GM23338 (cell line): ENCODE measurements at regions not wholly inside any gene's neighbourhood (a gene's known extent, or its start where the extent isn't known, plus 50 kb on each side); places are given as distances from the start of the nearest gene placed in this dataset.

Experiments used
- ATAC-seq: fragments of 200-7000 bp; cut with Tn5 transposase; 3 replicates; pipeline ENCODE4 v1.9.1; 2020
- DNase-seq: peaks from one replicate; pipeline ENCODE4 v3.0.0-alpha.2; 2015; ENCODE audit warnings: low spot score
- H2AFZ ChIP-seq: fragments of 200-600 bp; sonication (generic); 2 replicates; pipeline ENCODE4 v1.8.0; 2016; ENCODE audit warnings: antibody characterized with exemption, mild to moderate bottlenecking, moderate library complexity
- H3F3A ChIP-seq: fragments of 200-600 bp; sonication (generic); replicated peaks from 2 replicates; pipeline ENCODE4 v1.8.0; 2017; ENCODE audit warnings: antibody characterized with exemption, mixed run types, low read depth
- H3K27ac ChIP-seq: fragments of 200-600 bp; sonication (generic); 2 replicates; pipeline ENCODE4 v1.6.1; 2016; ENCODE audit warnings: low read depth
- H3K27me3 ChIP-seq: fragments of 200-600 bp; sonication (generic); 2 replicates; pipeline ENCODE4 v1.8.0; 2016; ENCODE audit warnings: mild to moderate bottlenecking, mixed run types, moderate library complexity; ENCODE audit not compliant: insufficient read depth
- H3K36me3 ChIP-seq: fragments of 200-600 bp; sonication (generic); 2 replicates; pipeline ENCODE4 v1.8.0; 2016; ENCODE audit warnings: mild to moderate bottlenecking; ENCODE audit not compliant: insufficient read depth
- H3K4me1 ChIP-seq: fragments of 200-600 bp; sonication (generic); 2 replicates; pipeline ENCODE4 v1.8.0; 2016; ENCODE audit warnings: mild to moderate bottlenecking, moderate library complexity; ENCODE audit not compliant: insufficient read depth
- H3K4me2 ChIP-seq: fragments of 200-600 bp; sonication (generic); 2 replicates; pipeline ENCODE4 v1.7.1; 2017; ENCODE audit warnings: mixed run types
- H3K4me3 ChIP-seq: fragments of 200-600 bp; sonication (generic); 2 replicates; pipeline ENCODE4 v1.6.1; 2016; ENCODE audit warnings: mixed run types
- H3K79me2 ChIP-seq: fragments of 200-600 bp; sonication (generic); replicated peaks from 2 replicates; pipeline ENCODE4 v1.8.0; 2017; ENCODE audit warnings: mild to moderate bottlenecking; ENCODE audit not compliant: insufficient read depth
- H3K9me2 ChIP-seq: fragments of 200-600 bp; sonication (generic); 2 replicates; pipeline ENCODE4 v1.8.0; 2017; ENCODE audit not compliant: insufficient read depth
- H4K20me1 ChIP-seq: fragments of 200-600 bp; sonication (generic); replicated peaks from 2 replicates; pipeline ENCODE4 v1.8.0; 2017; ENCODE audit warnings: mild to moderate bottlenecking; ENCODE audit not compliant: insufficient read depth
- H3K27ac Mint-ChIP-seq: 2 replicates; pipeline ENCODE4 v1.8.0; 2020; ENCODE audit warnings: inconsistent platforms, mild to moderate bottlenecking, moderate library complexity, mixed read lengths
- H3K27me3 Mint-ChIP-seq: 3 replicates; pipeline ENCODE4 v1.8.0; 2022; ENCODE audit warnings: low read depth, mild to moderate bottlenecking, moderate library complexity, mixed read lengths, inconsistent platforms; ENCODE audit not compliant: insufficient read depth, poor library complexity
- H3K36me3 Mint-ChIP-seq: 3 replicates; pipeline ENCODE4 v1.8.0; 2021; ENCODE audit warnings: low read depth, mild to moderate bottlenecking, inconsistent platforms, moderate library complexity, mixed read lengths
- H3K4me1 Mint-ChIP-seq: 3 replicates; pipeline ENCODE4 v1.8.0; 2020; ENCODE audit warnings: mild to moderate bottlenecking, inconsistent platforms, mixed read lengths
- H3K4me3 Mint-ChIP-seq: 3 replicates; pipeline ENCODE4 v1.8.0; 2021; ENCODE audit warnings: moderate library complexity, mild to moderate bottlenecking, inconsistent platforms, mixed read lengths
- H3K9me3 Mint-ChIP-seq: 3 replicates; pipeline ENCODE4 v1.8.0; 2020; ENCODE audit warnings: moderate library complexity, mild to moderate bottlenecking, inconsistent platforms, mixed read lengths
- CREB1 ChIP-seq: fragments of 250-450 bp; sonication (Bioruptor Pico); IDR thresholded peaks from 2 replicates; pipeline ENCODE4 v1.5.0; 2020; ENCODE audit warnings: low read depth, mild to moderate bottlenecking, moderate library complexity
- CTCF ChIP-seq, 2 experiments: fragments of 200-600 bp in 1 of 2; sonication (generic) in 1 of 2; conservative IDR thresholded peaks; 2 replicates each; pipeline versions ENCODE4 v1.5.1 to v1.6.1; 2016 to 2017; ENCODE audit warnings: antibody characterized with exemption in 2 of 2, low read depth in 2 of 2, mild to moderate bottlenecking in 2 of 2, moderate library complexity in 1 of 2
- ETS1 ChIP-seq: IDR thresholded peaks from 2 replicates; pipeline ENCODE4 v1.6.1; 2016; ENCODE audit warnings: antibody characterized with exemption
- EZH2 ChIP-seq: fragments of 200-600 bp; sonication (generic); IDR thresholded peaks from one replicate; pipeline ENCODE4 v1.8.0; 2017; ENCODE audit warnings: antibody characterized with exemption, mild to moderate bottlenecking, low read depth; ENCODE audit not compliant: unreplicated experiment
- POLR2AphosphoS5 ChIP-seq: IDR thresholded peaks from 2 replicates; pipeline ENCODE4 v1.6.1; 2016; ENCODE audit warnings: antibody characterized with exemption, low read depth
- ZNF462 ChIP-seq: fragments of 250-450 bp; sonication (Bioruptor Pico); IDR thresholded peaks from 2 replicates; pipeline ENCODE4 v1.5.0; 2020; ENCODE audit warnings: mild to moderate bottlenecking, moderate library complexity

GRCh38 chr4:177557416-177557815, 115.2 kb upstream of the AGA start:
- Mint-ChIP-seq H3K4me1 (peaks cover 14% of the 10 kb centered on the region), H3K4me3 (no peak overlapping the region), H3K27ac (no peak overlapping the region), H3K27me3 (peaks cover 2% of the 10 kb centered on the region), H3K36me3 (peaks cover 12% of the 10 kb centered on the region; the same call in 2 of the 3 replicates), H3K9me3 (no peaks in the 10 kb centered on the region; the same call in 1 of the 3 replicates)
- Histone ChIP-seq H2AFZ (no peak overlapping the region), H4K20me1 (no peaks in the 10 kb centered on the region), H3K9me2 (no peaks in the 10 kb centered on the region), H3K36me3 (no peaks in the 10 kb centered on the region), H3K4me1 (peaks cover 9% of the 10 kb centered on the region), H3K27me3 (no peaks in the 10 kb centered on the region), H3K4me2 (no peak overlapping the region), H3K79me2 (no peaks in the 10 kb centered on the region), H3F3A (no peaks in the 10 kb centered on the region), H3K27ac (no peak overlapping the region), H3K4me3 (no peak overlapping the region)
- DNase-seq (no peak), ATAC-seq (no peak)
- TF ChIP-seq ETS1 (no peak), EZH2 (no peak), CTCF (conservative IDR thresholded peaks at IDR 0.05; ENCODE audit: low read depth in 2 of 2) (no peak), CREB1 (CRISPR knock-in tag) (no peak), ZNF462 (no peak), POLR2AphosphoS5 (no peak)
